Activated naive CD4-positive, alpha-beta T cell treated with anti-CD3 and anti-CD28 coated beads for 36 hours (primary cell): ENCODE measurements at regions not wholly inside any gene's neighbourhood (a gene's known extent, or its start where the extent isn't known, plus 50 kb on each side); places are given as distances from the start of the nearest gene placed in this dataset.

ENCODE experiments used
- CTCF ChIA-PET: fragments of 350-600 bp; sonication (Branson Sonifier 250); formaldehyde crosslinking; loops from one replicate; lab custom pipeline; 2021; ENCODE audit warnings: antibody characterized with exemption; lab: Charles Lee
- DNase-seq: peaks from one replicate; pipeline ENCODE4 v3.0.0-alpha.2; 2020
- H3K27ac Mint-ChIP-seq: one replicate; pipeline ENCODE4 v1.8.0; 2021; ENCODE audit warnings: mild to moderate bottlenecking, mixed read lengths
- H3K27me3 Mint-ChIP-seq: one replicate; pipeline ENCODE4 v1.8.0; 2021; ENCODE audit warnings: low read depth, mixed read lengths
- H3K36me3 Mint-ChIP-seq: one replicate; pipeline ENCODE4 v1.8.0; 2021; ENCODE audit warnings: low read depth, mixed read lengths
- H3K4me1 Mint-ChIP-seq: one replicate; pipeline ENCODE4 v1.8.0; 2021; ENCODE audit warnings: low read depth, mixed read lengths
- H3K4me3 Mint-ChIP-seq: one replicate; pipeline ENCODE4 v1.8.0; 2021; ENCODE audit warnings: mild to moderate bottlenecking, moderate library complexity, mixed read lengths
- H3K9me3 Mint-ChIP-seq: one replicate; pipeline ENCODE4 v1.8.0; 2021; ENCODE audit warnings: mixed read lengths
- intact Hi-C: fragments of 100-400 bp; cut with micrococcal nuclease; formaldehyde crosslinking; loops from one replicate; pipeline ENCODE4 v1.15.1; 2023

DNA sequence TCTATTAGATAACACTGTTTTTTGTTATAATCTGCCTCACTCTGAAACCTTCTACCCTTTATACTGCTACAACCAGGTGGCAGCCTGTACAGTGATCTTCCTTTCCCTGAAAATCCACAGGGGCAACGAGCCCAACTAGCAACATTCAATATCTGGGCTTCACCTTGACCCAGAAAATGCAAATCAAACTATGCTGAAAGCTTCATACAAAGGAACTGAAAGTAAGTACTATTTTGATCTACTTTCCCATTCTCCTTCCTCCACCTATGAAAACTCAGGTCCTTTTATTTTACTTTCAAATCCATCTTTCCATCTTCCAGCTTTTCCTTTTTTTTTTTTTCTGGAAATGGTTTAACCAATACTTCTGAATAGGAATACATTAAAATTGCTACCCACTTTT, 175.8 kb upstream of the CCDC150 start:
- no peak overlapping the region for H3K4me3 Mint-ChIP-seq
- no peak for DNase-seq
- CTCF ChIA-PET = no interaction called here
- no peaks in the 10 kb centered on the region for H3K36me3 Mint-ChIP-seq
- intact Hi-C loops = no loop called here
- H3K9me3 Mint-ChIP-seq = no peaks in the 10 kb centered on the region
- H3K27me3 Mint-ChIP-seq = peaks cover 18% of the 10 kb centered on the region
- peaks cover 11% of the 10 kb centered on the region for H3K4me1 Mint-ChIP-seq
- H3K27ac Mint-ChIP-seq = no peak overlapping the region

DNA sequence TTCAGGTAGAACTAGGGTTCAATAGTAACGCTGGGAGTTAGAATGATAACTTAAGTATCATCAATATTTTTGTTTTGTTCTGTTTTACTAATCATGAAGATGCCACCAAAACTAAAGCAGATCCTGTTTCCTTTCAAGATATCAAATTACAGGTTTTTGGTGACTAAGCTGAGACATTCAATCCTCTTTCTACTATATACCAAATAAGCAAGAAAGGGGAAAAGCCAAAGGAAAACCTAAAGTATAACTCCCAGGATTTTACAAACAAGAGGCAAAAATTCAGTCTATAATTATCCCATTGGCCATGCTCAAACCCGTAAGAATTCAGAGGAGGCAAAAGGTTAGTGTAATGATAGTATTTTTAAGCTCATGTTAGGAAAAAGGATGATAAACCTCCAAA, 175.2 kb upstream of the CCDC150 start:
- intact Hi-C loops = no loop called here
- Mint-ChIP-seq H3K4me3 (no peak overlapping the region), H3K4me1 (peaks cover 5% of the 10 kb centered on the region), H3K9me3 (no peaks in the 10 kb centered on the region), H3K27me3 (peaks cover 15% of the 10 kb centered on the region), H3K36me3 (no peaks in the 10 kb centered on the region), H3K27ac (no peak overlapping the region)
- CTCF ChIA-PET = no interaction called here
- DNase-seq = no peak

DNA sequence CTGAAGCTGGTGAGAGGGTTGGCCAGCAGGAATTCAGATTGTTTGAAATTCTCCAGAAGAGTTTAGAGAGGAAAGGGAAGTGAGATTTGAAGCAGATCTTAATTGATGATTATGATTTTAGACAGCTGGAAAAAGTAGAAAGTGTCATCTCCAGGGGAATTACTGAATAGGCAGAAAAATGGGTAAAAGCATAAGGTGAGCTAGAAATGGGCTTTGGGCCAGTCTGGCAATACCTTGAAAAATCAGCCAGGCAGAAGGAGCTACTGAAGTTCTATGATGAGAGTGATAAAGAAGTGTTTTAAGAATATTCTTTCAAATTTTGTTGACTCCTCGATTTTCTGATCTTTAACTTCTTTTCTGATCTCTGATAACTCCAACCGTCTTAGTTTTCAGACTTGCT, 172.9 kb upstream of the CCDC150 start:
- CTCF ChIA-PET = interaction anchor here (0.6 to 1.4 kb wide), 3 partner anchors 13 to 548 kb away, joined by 4 to 9 read pairs (median 4); no protein-coding TSS in a partner anchor
- Mint-ChIP-seq H3K9me3 (no peaks in the 10 kb centered on the region), H3K27me3 (peaks cover 7% of the 10 kb centered on the region), H3K4me3 (no peak overlapping the region), H3K4me1 (no peaks in the 10 kb centered on the region), H3K27ac (no peak overlapping the region), H3K36me3 (no peaks in the 10 kb centered on the region)
- no peak for DNase-seq
- intact Hi-C loops = no loop called here

DNA sequence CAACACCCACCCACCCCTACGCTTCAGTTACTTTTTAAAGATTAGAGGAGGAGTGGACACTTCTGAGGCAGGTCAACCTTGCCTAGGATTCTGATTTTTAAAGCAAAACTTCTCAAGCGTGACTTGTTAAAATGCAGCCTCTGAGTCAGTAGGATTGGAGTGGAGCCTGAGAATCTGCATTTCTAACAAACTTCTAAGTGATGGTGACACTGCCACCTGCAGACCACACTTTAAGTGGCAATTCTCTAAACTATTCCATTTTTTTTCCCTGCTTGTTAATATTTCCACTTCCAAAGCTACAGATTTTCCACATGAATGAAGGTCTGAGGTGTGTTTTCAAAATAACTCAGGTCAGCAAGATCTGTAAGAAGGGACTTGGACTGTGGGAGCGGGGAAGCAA, 171.1 kb upstream of the CCDC150 start:
- H3K9me3 Mint-ChIP-seq = no peaks in the 10 kb centered on the region
- no peak for DNase-seq
- H3K4me3 Mint-ChIP-seq = no peak overlapping the region
- CTCF ChIA-PET = no interaction called here
- H3K27ac Mint-ChIP-seq = no peak overlapping the region
- no peaks in the 10 kb centered on the region for H3K4me1 Mint-ChIP-seq
- intact Hi-C loops = no loop called here
- no peaks in the 10 kb centered on the region for H3K36me3 Mint-ChIP-seq
- peaks cover 7% of the 10 kb centered on the region for H3K27me3 Mint-ChIP-seq

DNA sequence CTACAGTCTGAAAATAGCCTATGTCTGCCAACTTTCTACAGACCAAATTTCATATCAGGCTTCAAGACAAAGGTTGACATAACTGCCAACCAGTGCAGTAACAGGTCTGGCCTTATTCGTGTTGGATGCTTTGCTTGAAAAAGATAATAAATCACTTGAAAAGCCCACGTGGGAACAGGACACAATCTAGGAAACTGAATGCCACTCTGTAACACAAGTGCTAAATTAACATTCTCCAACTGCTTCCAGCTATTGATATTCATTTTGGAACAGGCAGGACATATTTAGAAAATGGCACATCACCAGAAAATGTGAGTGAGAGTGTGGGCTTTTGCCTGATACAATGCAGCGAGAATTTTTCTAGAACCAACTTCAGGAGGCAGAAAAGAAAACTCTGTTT, 165.9 kb upstream of the CCDC150 start:
- CTCF ChIA-PET = no interaction called here
- intact Hi-C loops = no loop called here
- DNase-seq = no peak
- no peaks in the 10 kb centered on the region for H3K9me3 Mint-ChIP-seq
- H3K4me3 Mint-ChIP-seq = no peak overlapping the region
- H3K27me3 Mint-ChIP-seq = peaks cover 3% of the 10 kb centered on the region
- no peaks in the 10 kb centered on the region for H3K36me3 Mint-ChIP-seq
- H3K27ac Mint-ChIP-seq = no peak overlapping the region
- no peaks in the 10 kb centered on the region for H3K4me1 Mint-ChIP-seq

GRCh38 chr2:196475611-196476010, 163.9 kb upstream of the CCDC150 start:
- intact Hi-C loops = no loop called here

DNA sequence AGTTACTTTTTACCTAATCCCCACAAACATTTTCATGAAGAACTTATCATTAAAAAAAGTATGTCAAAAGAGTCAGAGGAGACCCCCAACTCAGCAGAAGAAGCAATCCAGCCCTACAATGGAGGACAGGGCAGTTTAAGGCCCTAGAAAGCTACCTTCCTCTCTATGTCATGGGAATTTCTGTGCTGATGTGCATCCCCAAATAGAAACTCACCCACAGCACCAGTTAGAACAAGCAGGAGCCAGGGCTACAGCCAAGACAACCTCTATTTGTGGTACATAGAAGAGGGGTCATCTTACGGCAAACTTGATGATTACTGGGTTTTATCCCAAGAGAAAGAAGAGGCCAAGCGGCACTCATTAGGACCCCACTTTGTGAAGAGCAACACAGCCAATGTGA, 160.9 kb upstream of the CCDC150 start:
- Mint-ChIP-seq H3K27me3 (no peaks in the 10 kb centered on the region), H3K36me3 (no peaks in the 10 kb centered on the region), H3K27ac (no peak overlapping the region), H3K4me3 (no peak overlapping the region), H3K4me1 (no peaks in the 10 kb centered on the region), H3K9me3 (no peaks in the 10 kb centered on the region)
- intact Hi-C loops = no loop called here
- no peak for DNase-seq
- CTCF ChIA-PET = no interaction called here

More at GRCh38 chr2:196475611-196476010, 163.9 kb upstream of the CCDC150 start:
- Mint-ChIP-seq H3K27me3 (no peaks in the 10 kb centered on the region), H3K9me3 (no peaks in the 10 kb centered on the region), H3K27ac (no peak overlapping the region), H3K4me1 (no peaks in the 10 kb centered on the region), H3K36me3 (no peaks in the 10 kb centered on the region), H3K4me3 (no peak overlapping the region)
- CTCF ChIA-PET = no interaction called here
- no peak for DNase-seq

GRCh38 chr2:196479350-196479749, 160.2 kb upstream of the CCDC150 start:
- intact Hi-C loops = no loop called here
- no peak for DNase-seq
- Mint-ChIP-seq H3K27me3 (peaks cover 1% of the 10 kb centered on the region), H3K9me3 (no peaks in the 10 kb centered on the region), H3K27ac (no peak overlapping the region), H3K4me1 (no peaks in the 10 kb centered on the region), H3K36me3 (no peaks in the 10 kb centered on the region), H3K4me3 (no peak overlapping the region)
- CTCF ChIA-PET = no interaction called here

DNA sequence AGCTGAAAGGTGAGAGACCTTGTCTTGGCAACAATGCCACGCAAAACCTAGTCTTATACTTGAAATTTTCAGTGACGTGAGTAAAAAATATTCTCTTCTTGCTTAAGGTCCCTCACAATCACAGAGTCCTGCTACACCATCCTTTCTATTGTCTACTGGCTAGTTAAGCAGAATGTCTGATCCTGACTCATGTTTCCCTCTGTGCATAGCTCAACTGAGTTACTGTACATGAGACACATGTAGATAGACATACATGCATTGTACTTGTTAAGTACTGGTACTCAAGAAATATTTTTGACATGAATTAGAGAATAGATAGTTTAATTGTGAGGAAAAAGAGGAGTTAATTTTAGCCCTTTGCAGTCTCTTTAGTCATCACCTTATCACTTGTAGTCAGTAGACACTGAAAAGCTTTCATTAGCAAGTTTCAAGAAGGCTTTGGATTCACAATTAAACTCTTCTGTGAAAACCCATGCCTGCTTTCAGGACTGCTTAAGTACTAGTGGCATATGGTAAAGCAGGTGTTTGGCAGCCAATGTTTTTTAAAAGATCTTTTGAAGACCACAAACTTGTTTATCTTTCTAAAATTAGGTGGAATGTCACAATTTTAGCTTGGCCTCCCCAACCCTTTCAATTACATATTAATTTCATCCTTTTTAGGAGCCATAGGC, 158.7 kb upstream of the CCDC150 start:
- Mint-ChIP-seq H3K36me3 (no peaks in the 10 kb centered on the region), H3K4me3 (no peak overlapping the region), H3K27ac (no peak overlapping the region), H3K9me3 (no peaks in the 10 kb centered on the region), H3K4me1 (no peaks in the 10 kb centered on the region), H3K27me3 (peaks cover 6% of the 10 kb centered on the region)
- no peak for DNase-seq
- CTCF ChIA-PET = interaction anchor here (0.7 kb wide), 1 partner anchor 410 kb away, joined by 4 read pairs; no protein-coding TSS in a partner anchor
- intact Hi-C loops = no loop called here

DNA sequence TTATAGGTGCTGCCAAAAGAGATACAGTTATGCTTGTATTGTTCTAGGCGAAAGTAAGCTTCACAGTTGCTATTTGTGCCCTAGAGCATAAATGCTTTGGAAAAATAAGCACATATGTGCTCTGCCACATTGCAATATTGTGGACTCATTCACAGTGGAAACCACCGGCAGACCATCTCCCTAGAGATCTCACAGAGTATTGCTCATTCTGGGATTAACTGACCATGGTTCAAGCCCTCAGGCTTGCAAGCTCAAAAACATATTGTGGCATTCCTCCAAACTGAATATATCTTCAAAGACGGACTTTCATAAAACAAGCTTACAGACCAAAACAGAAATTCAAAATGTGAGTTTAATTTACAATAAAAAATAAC, 158.2 kb upstream of the CCDC150 start:
- H3K36me3 Mint-ChIP-seq = no peaks in the 10 kb centered on the region
- intact Hi-C loops = no loop called here
- no peaks in the 10 kb centered on the region for H3K9me3 Mint-ChIP-seq
- H3K27me3 Mint-ChIP-seq = peaks cover 6% of the 10 kb centered on the region
- H3K27ac Mint-ChIP-seq = no peak overlapping the region
- no peaks in the 10 kb centered on the region for H3K4me1 Mint-ChIP-seq
- CTCF ChIA-PET = no interaction called here
- DNase-seq = no peak
- no peak overlapping the region for H3K4me3 Mint-ChIP-seq

DNA sequence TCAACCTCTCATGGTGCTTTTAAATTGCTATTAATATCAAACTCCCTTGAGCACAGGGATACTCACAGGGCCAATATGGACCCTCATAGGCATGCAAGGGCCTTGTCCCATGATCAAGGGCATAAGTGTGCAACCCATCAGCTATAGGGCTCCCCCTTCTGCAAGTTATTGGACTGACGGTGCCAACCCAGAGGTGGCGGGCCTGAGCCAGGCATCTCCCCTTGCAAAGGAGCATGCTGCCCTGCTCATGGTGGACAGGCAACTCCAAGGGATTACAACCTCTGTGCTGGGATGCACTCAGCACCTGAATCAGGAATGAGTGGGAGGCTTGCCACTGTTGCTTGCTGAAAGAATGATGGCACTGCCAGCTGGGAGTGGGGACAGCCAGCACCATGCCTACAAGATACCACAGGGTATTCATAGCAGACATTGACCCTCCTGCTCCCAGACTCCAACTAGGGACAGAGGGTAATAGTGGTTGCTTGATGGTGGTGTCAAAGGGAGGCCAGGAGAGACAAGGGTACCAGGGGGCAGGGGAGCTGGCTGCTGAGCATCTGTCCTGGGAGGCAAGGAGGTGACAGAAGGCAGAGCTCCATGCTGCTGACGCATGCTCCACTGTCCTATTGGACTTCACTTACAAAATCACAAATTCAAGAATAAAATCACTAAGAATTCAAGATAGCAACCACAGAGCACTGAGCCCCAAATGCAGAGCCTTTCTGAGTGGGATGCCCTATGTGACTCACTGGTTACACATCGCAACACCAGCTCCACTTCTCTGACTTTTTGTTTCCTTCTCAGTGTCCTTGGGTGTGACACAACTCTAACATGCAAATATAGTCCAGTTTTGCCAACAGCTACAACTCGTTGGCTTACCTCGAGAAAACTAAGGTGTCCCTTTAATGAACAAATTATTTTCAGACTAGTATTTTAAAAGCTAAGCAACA, 157.1 kb upstream of the CCDC150 start:
- intact Hi-C loops = no loop called here
- peak; percentile 10 for DNase-seq
- Mint-ChIP-seq H3K4me1 (no peaks in the 10 kb centered on the region), H3K27ac (no peak overlapping the region), H3K4me3 (no peak overlapping the region), H3K36me3 (no peaks in the 10 kb centered on the region), H3K9me3 (no peaks in the 10 kb centered on the region), H3K27me3 (peaks cover 6% of the 10 kb centered on the region)
- CTCF ChIA-PET = interaction anchor here (0.8 kb wide), 1 partner anchor 430 kb away, joined by 3 read pairs; no protein-coding TSS in a partner anchor

DNA sequence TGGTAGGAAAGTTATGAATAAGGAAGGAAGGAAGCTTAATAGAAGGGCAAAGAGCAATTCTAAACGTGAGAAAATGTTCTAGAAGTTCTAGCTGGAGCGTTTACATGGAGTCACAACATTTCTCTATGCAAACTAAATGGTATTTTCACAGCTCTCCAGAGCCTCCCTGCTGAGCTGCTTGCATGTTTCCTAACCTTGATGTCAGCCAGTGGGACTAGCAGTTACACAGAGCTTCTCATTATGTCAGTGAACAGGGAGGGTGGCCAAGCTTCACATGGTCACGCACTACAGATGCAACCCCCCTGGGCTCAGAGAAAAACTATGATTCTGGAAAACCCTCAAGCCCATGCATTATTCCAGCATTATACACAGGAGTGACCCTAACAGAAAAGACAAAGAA, 153.4 kb upstream of the CCDC150 start:
- no peak for DNase-seq
- Mint-ChIP-seq H3K27me3 (peaks cover 8% of the 10 kb centered on the region), H3K27ac (no peak overlapping the region), H3K4me1 (no peaks in the 10 kb centered on the region), H3K36me3 (no peaks in the 10 kb centered on the region), H3K9me3 (no peaks in the 10 kb centered on the region), H3K4me3 (no peak overlapping the region)
- intact Hi-C loops = no loop called here
- CTCF ChIA-PET = interaction anchor here (0.6 kb wide), 1 partner anchor 39 kb away, joined by 3 read pairs; no protein-coding TSS in a partner anchor
